ENCODE measurements at regions not wholly inside any gene's neighbourhood (a gene's known extent, or its start where the extent isn't known, plus 50 kb on each side); places are given as distances from the start of the nearest gene placed in this dataset.

GRCh38 chr12:90745211-90745610 is 209.8 kb downstream of the CCER1 start:
- TF ChIP-seq CTCF (IDR thresholded peaks at IDR 0.05): no peak
- no peak for TF ChIP-seq POLR2A (IDR thresholded peaks at IDR 0.05)
